ENCODE measurements at regions not wholly inside any gene's neighbourhood (a gene's known extent, or its start where the extent isn't known, plus 50 kb on each side); places are given as distances from the start of the nearest gene placed in this dataset.
A peak's percentile ranks its signal among the peaks of the same experiment; 100 is the strongest.
"Not testable (repeated sequence)": the region's sequence is repeated elsewhere in the genome, so short reads cannot be mapped to it uniquely, and the experiment has no call there.

DNA sequence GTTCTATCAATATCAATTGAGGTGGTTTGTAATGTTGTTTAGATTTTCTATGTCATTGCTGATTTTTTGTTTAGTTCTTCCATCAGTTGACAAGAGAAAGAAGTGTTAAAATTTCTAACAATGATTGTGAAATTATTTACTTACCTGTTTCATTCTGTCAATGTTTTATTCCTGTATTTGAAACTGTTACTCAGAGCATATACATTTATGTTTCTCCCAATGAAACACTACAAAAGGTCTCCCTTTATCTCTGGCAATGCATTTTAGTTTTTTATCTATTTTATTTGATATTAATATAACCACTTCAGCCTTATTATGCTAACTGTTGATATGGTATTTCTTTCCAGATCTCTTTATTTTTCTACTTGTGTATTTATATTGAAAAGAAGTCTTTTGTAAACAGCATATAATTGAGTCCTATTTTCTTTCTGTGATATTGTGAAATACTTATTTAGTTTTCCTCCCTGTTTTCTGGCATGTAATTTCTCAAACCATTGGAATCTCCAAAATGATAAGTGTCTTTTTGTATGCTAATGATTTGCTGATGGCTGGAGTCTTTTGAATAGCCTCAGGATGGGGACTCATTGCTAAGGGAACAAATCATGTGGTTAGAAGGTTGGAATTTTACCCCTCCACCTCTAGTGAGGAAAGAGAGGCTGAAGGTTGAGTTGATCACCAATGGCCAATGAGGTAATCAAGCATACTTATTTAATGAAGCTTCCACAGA, 122.0 kb downstream of the ADSS2 start:
- DNase-seq = no peak
- Mint-ChIP-seq H3K4me1 (peaks cover 0 to 20% (median 3%) of the 10 kb centered on the region in 4 donors), H3K27ac (no peak overlapping the region), H3K27me3 (peaks cover 7 to 23% (median 13%) of the 10 kb centered on the region in 5 donors), H3K4me3 (no peak overlapping the region), H3K9me3 (peaks cover 0 to 29% (median 8%) of the 10 kb centered on the region in 9 donors), H3K36me3 (peaks cover 0 to 22% (median 5%) of the 10 kb centered on the region in 3 donors)
- no peak for ATAC-seq
- POLR2A ChIA-PET = no interaction called here

DNA sequence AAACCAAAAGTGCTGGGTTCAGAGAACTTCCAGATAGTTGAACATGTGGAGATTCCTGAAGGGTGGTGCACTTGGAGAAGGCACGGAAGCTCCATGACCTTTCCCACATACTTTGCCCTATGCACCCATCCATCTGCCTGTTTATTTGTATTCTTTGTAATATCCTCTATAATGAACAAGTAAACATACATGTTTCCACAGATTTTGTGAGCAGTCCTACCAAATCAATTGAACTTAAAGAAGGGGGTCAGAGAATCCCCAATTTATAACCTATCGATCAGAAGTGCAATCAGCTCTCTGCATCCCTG, 121.4 kb downstream of the ADSS2 start:
- Mint-ChIP-seq H3K4me3 (no peak overlapping the region), H3K27me3 (peaks cover 9 to 24% (median 15%) of the 10 kb centered on the region in 5 donors), H3K4me1 (peaks cover 0 to 15% (median under 1%) of the 10 kb centered on the region in 4 donors), H3K9me3 (peaks cover 0 to 29% (median 8%) of the 10 kb centered on the region in 9 donors), H3K27ac (no peak overlapping the region), H3K36me3 (peaks cover 0 to 22% (median 5%) of the 10 kb centered on the region in 3 donors)
- POLR2A ChIA-PET = no interaction called here
- no peak for DNase-seq
- ATAC-seq = no peak

DNA sequence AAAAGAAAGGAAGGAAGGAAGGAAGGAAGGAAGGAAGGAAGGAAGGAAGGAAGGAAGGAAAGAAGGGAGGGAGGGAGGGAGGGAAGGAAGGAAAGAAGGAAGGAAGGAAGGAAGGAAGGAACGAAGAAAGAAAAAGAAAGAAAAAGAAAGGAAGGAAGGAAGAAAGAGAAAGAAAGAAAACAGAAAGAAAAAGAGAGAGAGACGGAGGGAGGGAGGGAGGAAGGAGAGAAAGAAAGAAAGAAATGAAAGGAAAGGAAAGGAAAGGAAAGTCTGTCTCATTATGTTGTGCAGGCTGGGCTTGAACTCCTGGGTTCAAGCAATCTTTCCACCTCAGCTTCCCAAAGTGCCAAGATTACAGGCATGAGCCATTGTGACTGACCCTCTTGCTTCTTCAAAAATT, 118.9 kb downstream of the ADSS2 start:
- ATAC-seq, DNase-seq, H3K4me3 Mint-ChIP-seq, POLR2A ChIA-PET, H3K4me1 Mint-ChIP-seq: not testable (repeated sequence)
- Mint-ChIP-seq H3K9me3 (peaks cover 0 to 29% (median 8%) of the 10 kb centered on the region in 9 donors), H3K27ac (peak overlapping the region in 1 of 10 donors; percentile 38), H3K27me3 (peaks cover 13 to 24% (median 17%) of the 10 kb centered on the region in 5 donors), H3K36me3 (peaks cover 0 to 18% (median 5%) of the 10 kb centered on the region in 3 donors)

DNA sequence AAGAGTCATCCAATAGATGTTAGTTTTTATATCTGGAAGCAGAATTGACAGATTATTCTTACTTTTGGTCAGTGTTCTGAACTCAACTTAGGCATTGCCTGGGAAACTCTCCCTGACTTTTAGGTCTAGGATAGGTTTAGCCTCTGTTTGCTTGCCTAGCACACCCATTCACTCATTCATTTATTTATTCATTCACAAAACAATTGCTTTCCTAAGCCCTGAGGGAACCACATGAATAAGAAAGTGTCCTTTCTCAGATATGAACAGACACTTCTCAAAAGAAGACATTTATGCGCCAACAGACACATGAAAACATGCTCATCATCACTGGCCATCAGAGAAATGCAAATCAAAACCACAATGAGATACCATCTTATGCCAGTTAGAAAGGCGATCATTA, 117.4 kb downstream of the ADSS2 start:
- H3K27me3 Mint-ChIP-seq = peaks cover 13 to 24% (median 16%) of the 10 kb centered on the region in 5 donors
- H3K36me3 Mint-ChIP-seq, ATAC-seq, H3K4me1 Mint-ChIP-seq, H3K27ac Mint-ChIP-seq, H3K4me3 Mint-ChIP-seq, POLR2A ChIA-PET, DNase-seq: not testable (repeated sequence)
- peaks cover 0 to 19% (median 2%) of the 10 kb centered on the region in 9 donors for H3K9me3 Mint-ChIP-seq

DNA sequence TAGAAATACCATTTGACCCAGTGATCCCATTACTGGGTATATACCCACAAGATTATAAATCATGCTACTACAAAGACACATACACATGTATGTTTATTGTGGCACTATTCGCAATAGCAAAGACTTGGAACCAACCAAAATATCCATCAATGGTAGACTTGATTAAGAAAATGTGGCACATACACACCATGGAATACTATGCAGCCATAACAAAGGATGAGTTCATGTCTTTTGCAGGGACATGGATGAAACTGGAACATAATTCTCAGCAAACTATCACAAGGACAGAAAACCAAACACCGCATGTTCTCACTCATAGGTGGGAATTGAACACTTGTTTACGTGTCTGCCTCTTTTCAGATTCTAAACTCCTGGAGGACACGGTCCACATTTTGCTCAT, 116.9 kb downstream of the ADSS2 start:
- DNase-seq, H3K27ac Mint-ChIP-seq, ATAC-seq, H3K4me1 Mint-ChIP-seq, H3K4me3 Mint-ChIP-seq, H3K36me3 Mint-ChIP-seq, POLR2A ChIA-PET: not testable (repeated sequence)
- H3K27me3 Mint-ChIP-seq = peaks cover 13 to 24% (median 18%) of the 10 kb centered on the region in 5 donors
- H3K9me3 Mint-ChIP-seq = peaks cover 0 to 14% (median 2%) of the 10 kb centered on the region in 9 donors

DNA sequence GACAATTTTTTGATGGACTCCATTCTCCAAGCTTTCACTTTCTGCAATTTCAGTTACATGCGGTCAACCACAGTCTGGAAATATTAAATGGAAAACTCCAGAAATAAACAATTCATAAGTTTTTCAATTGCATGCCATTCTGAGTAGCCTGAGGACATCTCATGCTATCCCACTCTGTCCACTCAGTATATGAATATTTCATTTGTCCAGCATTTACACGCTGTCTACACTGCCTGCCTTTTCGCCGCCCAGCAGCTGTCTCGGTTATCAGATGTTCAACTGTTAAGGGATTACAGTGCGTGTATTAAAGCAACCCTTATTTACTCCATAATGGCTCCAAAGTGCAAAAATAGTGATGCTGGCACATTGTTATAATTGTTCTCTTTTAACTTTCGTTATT, 116.3 kb downstream of the ADSS2 start:
- H3K9me3 Mint-ChIP-seq = peaks cover 0 to 8% (median 0%) of the 10 kb centered on the region in 9 donors

DNA sequence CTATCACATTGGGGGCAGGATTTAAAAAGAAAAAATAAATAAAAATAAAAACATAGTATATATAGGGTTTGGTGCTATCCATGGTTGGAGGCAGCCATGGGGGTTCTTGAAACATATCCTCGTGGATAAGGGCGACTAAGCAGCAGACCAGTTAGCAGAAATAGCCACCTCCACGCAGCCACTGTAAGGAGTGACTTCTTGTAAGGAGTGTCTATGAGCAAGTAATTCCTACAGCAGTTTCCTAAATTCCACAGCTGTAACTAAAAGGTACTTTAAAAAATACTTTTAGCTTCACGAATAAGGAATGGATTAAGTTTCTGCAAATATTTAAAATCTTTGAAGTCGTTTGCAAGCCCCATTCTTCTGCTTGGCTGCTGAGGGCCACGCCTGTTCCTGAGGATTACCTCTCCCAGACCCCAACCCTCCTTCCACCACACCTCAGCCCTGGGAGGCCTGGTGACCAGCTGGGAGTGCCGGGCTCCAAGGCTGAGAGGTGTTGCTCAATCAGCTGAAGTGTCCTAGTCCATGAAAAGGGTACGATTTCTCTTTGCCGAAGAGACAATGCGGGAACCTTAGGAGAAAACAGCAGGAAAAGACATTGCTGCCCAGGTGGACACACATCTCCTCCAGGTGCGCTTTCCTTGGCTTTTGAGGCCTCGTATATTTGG, 115.3 kb downstream of the ADSS2 start:
- POLR2A ChIA-PET = no interaction called here
- Mint-ChIP-seq H3K9me3 (peaks cover 0 to 3% (median 0%) of the 10 kb centered on the region in 9 donors), H3K36me3 (no peaks in the 10 kb centered on the region), H3K4me1 (peaks cover 0 to 2% (median 1%) of the 10 kb centered on the region in 4 donors), H3K27me3 (peaks cover 11 to 24% (median 18%) of the 10 kb centered on the region in 5 donors), H3K4me3 (no peak overlapping the region), H3K27ac (no peak overlapping the region)
- DNase-seq (no peak), ATAC-seq (no peak)

More for the DNA sequence above, 116.3 kb downstream of the ADSS2 start:
- Mint-ChIP-seq H3K36me3 (peaks cover 0 to under 1% (median 0%) of the 10 kb centered on the region in 3 donors), H3K4me1 (no peaks in the 10 kb centered on the region), H3K27me3 (peaks cover 13 to 24% (median 18%) of the 10 kb centered on the region in 5 donors), H3K27ac (no peak overlapping the region), H3K4me3 (no peak overlapping the region)
- ATAC-seq (no peak), DNase-seq (no peak)
- POLR2A ChIA-PET = no interaction called here

DNA sequence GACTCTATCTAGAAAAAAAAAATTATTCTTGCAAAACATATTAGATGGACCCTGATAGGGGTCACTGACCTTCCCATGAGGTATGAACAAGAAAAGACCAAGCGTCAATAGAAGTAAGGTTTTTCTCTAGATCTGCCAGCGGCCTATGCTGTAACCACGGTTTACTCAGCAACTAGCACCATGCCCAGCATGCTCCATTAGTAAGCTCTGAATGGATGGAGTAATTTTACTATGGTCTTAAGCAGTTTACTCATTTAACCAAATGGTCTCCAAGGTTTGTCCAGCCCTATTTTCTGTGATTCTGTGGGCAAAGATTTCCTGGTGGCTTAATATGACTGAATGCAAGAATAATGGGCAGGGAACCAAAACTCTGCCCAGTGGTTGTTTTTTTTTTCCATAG, 113.9 kb downstream of the ADSS2 start:
- Mint-ChIP-seq H3K4me1 (peaks cover 3 to 7% (median 6%) of the 10 kb centered on the region in 4 donors), H3K9me3 (peaks cover 0 to 3% (median 0%) of the 10 kb centered on the region in 9 donors), H3K27me3 (peaks cover 11 to 17% (median 16%) of the 10 kb centered on the region in 5 donors), H3K4me3 (no peak overlapping the region), H3K27ac (no peak overlapping the region), H3K36me3 (no peaks in the 10 kb centered on the region)
- POLR2A ChIA-PET = no interaction called here
- DNase-seq = no peak
- ATAC-seq = no peak

DNA sequence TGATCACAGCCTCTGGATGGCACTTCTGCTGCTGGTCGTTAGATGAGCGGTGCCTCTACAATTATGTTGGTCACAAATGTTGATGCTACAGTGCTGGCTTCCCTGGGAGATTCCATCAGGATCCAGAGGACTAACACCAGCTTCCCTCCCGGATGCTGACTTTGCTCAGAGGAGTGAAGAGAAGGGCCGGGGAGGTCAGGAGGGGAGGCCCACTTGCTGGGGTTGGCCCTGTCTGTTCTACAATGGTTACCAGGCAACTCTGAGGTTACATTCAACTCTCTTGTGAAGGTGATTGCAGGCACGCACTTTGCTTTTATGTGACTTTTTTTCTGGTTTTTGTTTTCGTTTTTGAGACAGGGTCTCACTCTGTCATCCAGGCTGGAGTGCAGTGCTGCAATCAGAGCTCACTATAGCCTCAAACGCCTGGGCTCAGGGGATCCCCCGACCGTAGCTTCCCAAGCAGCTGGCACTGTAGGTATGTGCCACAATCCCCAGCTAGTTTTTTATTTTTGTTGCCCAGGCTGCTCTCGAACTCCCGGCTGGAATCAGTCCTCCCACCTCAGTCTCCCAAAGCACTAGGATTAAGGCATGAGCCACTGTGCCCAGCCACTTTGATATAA, 112.5 kb downstream of the ADSS2 start:
- peak overlapping the region in 1 of 10 donors; percentile 3 for H3K27ac Mint-ChIP-seq
- POLR2A ChIA-PET = no interaction called here
- peaks cover 3 to 7% (median 6%) of the 10 kb centered on the region in 4 donors for H3K4me1 Mint-ChIP-seq
- H3K9me3 Mint-ChIP-seq = no peaks in the 10 kb centered on the region
- ATAC-seq (no peak), DNase-seq (no peak)
- no peak overlapping the region for H3K4me3 Mint-ChIP-seq
- H3K36me3 Mint-ChIP-seq = no peaks in the 10 kb centered on the region
- H3K27me3 Mint-ChIP-seq = peaks cover 4 to 16% (median 7%) of the 10 kb centered on the region in 5 donors

DNA sequence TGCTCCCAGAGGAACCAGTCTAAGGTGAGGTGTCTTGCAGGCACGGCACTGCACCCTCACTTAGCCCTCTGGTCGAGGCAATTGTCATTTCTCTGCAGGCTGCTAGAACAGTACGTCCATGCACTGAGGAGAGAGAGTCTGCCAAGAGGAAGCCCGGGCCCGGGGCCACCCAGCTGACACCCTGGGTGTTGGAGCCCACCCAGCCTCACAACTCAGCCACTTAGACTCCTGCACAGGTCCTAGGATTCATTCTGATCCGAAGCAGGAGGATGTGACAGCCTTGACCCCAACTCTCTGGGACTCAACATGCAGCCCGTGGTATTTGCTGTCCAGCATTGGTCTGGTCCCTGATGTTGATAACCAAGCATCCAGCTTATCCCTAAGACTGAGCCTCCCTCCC, 111.9 kb downstream of the ADSS2 start:
- POLR2A ChIA-PET = no interaction called here

DNA sequence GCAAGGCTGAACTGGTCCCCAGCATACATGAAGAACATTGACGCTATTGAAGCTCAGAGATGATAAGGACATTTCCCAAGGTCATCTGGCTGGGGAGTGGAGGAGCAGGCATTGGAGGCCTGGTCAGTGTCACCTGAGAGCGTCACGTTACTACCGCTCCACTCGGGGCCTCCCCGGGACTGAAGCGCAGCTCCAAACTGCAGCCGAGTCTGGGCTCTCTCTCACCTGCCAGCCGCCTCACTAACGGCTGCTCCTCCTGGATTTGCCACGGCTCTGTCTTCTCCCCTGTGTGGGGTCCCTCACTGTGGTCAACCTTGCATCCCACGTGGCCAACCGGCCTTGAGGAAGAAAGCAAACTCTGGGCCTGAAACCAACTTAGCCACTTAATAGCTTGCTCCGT, 111.3 kb downstream of the ADSS2 start:
- DNase-seq = no peak
- H3K27ac Mint-ChIP-seq = no peak overlapping the region
- no peaks in the 10 kb centered on the region for H3K36me3 Mint-ChIP-seq
- H3K9me3 Mint-ChIP-seq = no peaks in the 10 kb centered on the region
- no peak for ATAC-seq
- peaks cover 0 to 8% (median 0%) of the 10 kb centered on the region in 5 donors for H3K27me3 Mint-ChIP-seq
- H3K4me3 Mint-ChIP-seq = no peak overlapping the region
- peaks cover 3 to 7% (median 6%) of the 10 kb centered on the region in 4 donors for H3K4me1 Mint-ChIP-seq
- POLR2A ChIA-PET = no interaction called here

More for the DNA sequence above, 111.9 kb downstream of the ADSS2 start:
- Mint-ChIP-seq H3K27ac (peak overlapping the region in 1 of 10 donors; percentile 51), H3K9me3 (no peaks in the 10 kb centered on the region), H3K4me3 (no peak overlapping the region), H3K36me3 (no peaks in the 10 kb centered on the region), H3K27me3 (peaks cover 0 to 11% (median 1%) of the 10 kb centered on the region in 5 donors), H3K4me1 (peaks cover 3 to 7% (median 6%) of the 10 kb centered on the region in 4 donors)
- ATAC-seq (no peak), DNase-seq (no peak)

DNA sequence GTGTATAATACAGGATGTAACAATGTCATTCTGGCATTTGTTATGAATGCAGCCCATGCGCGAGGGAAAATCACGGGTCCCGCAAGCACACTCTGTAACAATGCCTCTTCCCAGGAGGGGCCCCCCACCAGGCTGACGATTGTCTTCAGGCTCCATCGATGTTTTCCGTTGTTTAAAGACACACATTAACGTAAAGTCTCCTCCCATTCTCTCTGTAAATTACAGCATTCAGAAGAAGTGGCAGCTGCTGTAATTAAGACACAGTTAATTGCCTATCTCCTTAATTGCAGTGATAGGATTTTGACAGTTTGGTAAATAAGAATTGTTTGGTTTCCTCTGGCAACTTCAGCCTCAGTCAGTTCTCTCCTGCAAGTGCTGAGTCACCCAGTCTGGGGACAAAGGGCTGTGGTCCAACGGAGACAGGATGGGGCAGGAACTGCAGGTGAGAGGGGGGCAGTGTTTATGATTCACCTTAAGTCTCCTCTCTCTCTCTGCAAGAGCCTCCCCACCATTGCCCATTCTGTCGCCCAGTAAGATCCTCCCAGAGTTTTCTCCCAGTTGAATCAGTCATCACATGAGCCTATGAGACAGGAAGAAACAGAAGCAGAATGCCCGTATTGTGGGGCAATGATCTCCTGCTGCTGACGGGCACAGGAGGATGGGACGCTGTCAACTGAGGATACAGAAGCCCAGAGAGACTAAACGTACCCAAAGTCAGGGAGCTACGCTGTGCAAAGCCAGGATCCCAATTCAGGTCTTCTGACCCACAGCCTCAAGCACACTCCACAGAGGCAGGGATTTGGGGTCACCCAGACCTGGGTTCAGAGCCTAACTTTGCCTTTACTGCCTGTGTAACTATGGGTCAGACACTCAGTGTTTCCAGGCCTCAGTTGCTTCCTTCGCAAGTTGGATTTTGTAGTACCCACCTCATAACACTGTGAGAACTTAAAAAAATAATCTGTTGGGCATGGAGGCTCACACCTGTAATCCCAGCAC, 110.0 kb downstream of the ADSS2 start:
- peaks cover 0 to 11% (median 0%) of the 10 kb centered on the region in 5 donors for H3K27me3 Mint-ChIP-seq
- ATAC-seq = no peak
- H3K4me1 Mint-ChIP-seq = peaks cover 3 to 8% (median 7%) of the 10 kb centered on the region in 4 donors
- H3K9me3 Mint-ChIP-seq = peaks cover 0 to 3% (median 0%) of the 10 kb centered on the region in 9 donors
- no peak for DNase-seq
- H3K4me3 Mint-ChIP-seq = peak overlapping the region in 1 of 10 donors; percentile 7
- H3K36me3 Mint-ChIP-seq = no peaks in the 10 kb centered on the region
- H3K27ac Mint-ChIP-seq = peak overlapping the region in 2 of 10 donors; percentile 17 to 71
- POLR2A ChIA-PET = no interaction called here
